AG09309 (cell line): ENCODE measurements at regions not wholly inside any gene's neighbourhood (a gene's known extent, or its start where the extent isn't known, plus 50 kb on each side); places are given as distances from the start of the nearest gene placed in this dataset.

Experiments used
- DNase-seq: peaks from one replicate; pipeline ENCODE4 v3.0.0-alpha.2; 2010; ENCODE audit warnings: low read depth
- H3K4me3 ChIP-seq: 2 replicates; pipeline ENCODE4 v1.5.1; 2011; ENCODE audit warnings: mild to moderate bottlenecking, low read depth, low read length, moderate library complexity; ENCODE audit not compliant: control insufficient read depth
- CTCF ChIP-seq: IDR thresholded peaks from 2 replicates; pipeline ENCODE4 v1.5.1; 2011; ENCODE audit warnings: mild to moderate bottlenecking, low read depth, low read length, inconsistent platforms; ENCODE audit not compliant: insufficient read depth, control insufficient read depth; ENCODE audit errors: missing control alignments

GRCh38 chr9:78565481-78565880 is 268.6 kb downstream of the PSAT1 start:
- no peak for DNase-seq
- TF ChIP-seq CTCF, result no peak

GRCh38 chr9:78566521-78566920 is 269.6 kb downstream of the PSAT1 start:
- no peak for DNase-seq
- no peak for TF ChIP-seq CTCF
- H3K4me3 ChIP-seq, result no peak overlapping the region

More at GRCh38 chr9:78565481-78565880, 268.6 kb downstream of the PSAT1 start:
- no peak overlapping the region for H3K4me3 ChIP-seq

- H3K4me3 ChIP-seq, result no peak overlapping the region
- no peak for DNase-seq
- no peak for TF ChIP-seq CTCF
Measured at GRCh38 chr9:78566948-78567675, 270.2 kb downstream of the PSAT1 start.

GRCh38 chr9:78567693-78568092 is 270.8 kb downstream of the PSAT1 start:
- DNase-seq, result no peak
- H3K4me3 ChIP-seq, result no peak overlapping the region
- no peak for TF ChIP-seq CTCF

- no peak overlapping the region for H3K4me3 ChIP-seq
- TF ChIP-seq CTCF, result no peak
- DNase-seq, result no peak
Measured at GRCh38 chr9:78568774-78569173, 271.8 kb downstream of the PSAT1 start.

GRCh38 chr9:78572266-78572665 is 275.3 kb downstream of the PSAT1 start:
- no peak for DNase-seq
- H3K4me3 ChIP-seq, result no peak overlapping the region
- no peak for TF ChIP-seq CTCF
